Spleen (tissue), 11 donors: ENCODE measurements at regions not wholly inside any gene's neighbourhood (a gene's known extent, or its start where the extent isn't known, plus 50 kb on each side); places are given as distances from the start of the nearest gene placed in this dataset.
A peak's percentile ranks its signal among the peaks of the same experiment; 100 is the strongest.
"Not testable (repeated sequence)": the region's sequence is repeated elsewhere in the genome, so short reads cannot be mapped to it uniquely, and the experiment has no call there.

Experiments
- DNase-seq: peaks from one replicate; pipeline ENCODE4 v3.0.0-alpha.2; 2020
- H3K27ac ChIP-seq, 8 donors: fragments of 200-600 bp; sonication (generic) in 7 of 8; 1 replicate in 4 of 8; 2 replicates in 4 of 8; pipeline versions ENCODE4 v1.5.0 to v1.8.0; 2016 to 2021; ENCODE audit warnings: inconsistent platforms in 4 of 8, mild to moderate bottlenecking in 4 of 8, moderate library complexity in 1 of 8
- H3K27me3 ChIP-seq, 7 donors: fragments of 200-600 bp; sonication (generic) in 6 of 7; replicated peaks in 1 of 7; 1 replicate in 4 of 7; 2 replicates in 3 of 7; pipeline versions ENCODE4 v1.5.0 to v1.8.0; 2016 to 2021; ENCODE audit warnings: inconsistent platforms in 3 of 7, mild to moderate bottlenecking in 1 of 7
- H3K36me3 ChIP-seq, 6 donors: fragments of 200-600 bp; sonication (generic) in 5 of 6; 1 replicate in 4 of 6; 2 replicates in 2 of 6; pipeline versions ENCODE4 v1.5.0 to v1.8.0; 2016 to 2021; ENCODE audit warnings: inconsistent platforms in 2 of 6
- H3K4me1 ChIP-seq, 6 donors: fragments of 200-600 bp; sonication (generic) in 5 of 6; 1 replicate in 3 of 6; 2 replicates in 3 of 6; pipeline versions ENCODE4 v1.5.0 to v1.8.0; 2016 to 2021; ENCODE audit warnings: inconsistent platforms in 3 of 6
- H3K4me3 ChIP-seq, 8 donors: fragments of 200-600 bp; sonication (generic) in 7 of 8; 1 replicate in 4 of 8; 2 replicates in 4 of 8; pipeline versions ENCODE4 v1.5.0 to v1.8.0; 2016 to 2021; ENCODE audit warnings: inconsistent platforms in 4 of 8, mild to moderate bottlenecking in 4 of 8, moderate library complexity in 2 of 8
- H3K9me3 ChIP-seq, 8 donors: fragments of 200-600 bp; sonication (generic) in 7 of 8; 1 replicate in 4 of 8; 2 replicates in 4 of 8; pipeline versions ENCODE4 v1.5.0 to v1.8.0; 2016 to 2021; ENCODE audit warnings: inconsistent platforms in 4 of 8
- POLR2A ChIP-seq, 3 donors: fragments of 450-650 bp; IDR thresholded peaks; one replicate each; pipeline ENCODE4 v1.5.1; 2017; ENCODE audit warnings: antibody characterized with exemption in 3 of 3, mild to moderate bottlenecking in 1 of 3
- POLR2AphosphoS5 ChIP-seq, 3 donors: sonication (generic); formaldehyde crosslinking; IDR thresholded peaks; one replicate each; pipeline ENCODE4 v1.5.1; 2017; ENCODE audit warnings: antibody characterized with exemption in 3 of 3
- WGBS, 5 donors: extraction: QIAGEN DNeasy Blood & Tissue Kit in 3 of 5; methylation state at CpG; one replicate each; pipeline versions ENCODE4 v1.1.5 to v1.1.7; 2013 to 2018; 5-methylcytosine and 5-hydroxymethylcytosine counted together
- intact Hi-C: fragments of 100-400 bp; cut with DNase I; formaldehyde crosslinking; loops from one replicate; pipeline ENCODE4 v1.15.0; 2023; ENCODE audit warnings: low total_unique reads
- TF ChIP-seq, protein P1 (sequence below), 11 experiments: fragments of 200-600 bp in 7 of 11; fragments of 450-650 bp in 4 of 11; sonication (generic) in 4 of 11; IDR thresholded peaks in 8 of 11; conservative IDR thresholded peaks in 3 of 11; 1 replicate in 7 of 11; 2 replicates in 4 of 11; pipeline versions ENCODE4 v1.4.0 to v1.8.0; 2016 to 2021; ENCODE audit warnings: antibody characterized with exemption in 11 of 11, inconsistent platforms in 4 of 11, mild to moderate bottlenecking in 1 of 11
- donor health status: healthy with polysubstance abuse.
- donor health status: DM: no; HTN: no; CAD: no; lungs with moderate emphysema.
- donor health status: DM: no; HTN: no; CAD: no.
- donor health status: Bipolar disorder and iron deficiency.
- donor health status: healthy.
- donor health status: DM: no; HTN: no; CAD: no.
- donor health status: DM: yes; HTN: yes; CAD: no.

DNA sequence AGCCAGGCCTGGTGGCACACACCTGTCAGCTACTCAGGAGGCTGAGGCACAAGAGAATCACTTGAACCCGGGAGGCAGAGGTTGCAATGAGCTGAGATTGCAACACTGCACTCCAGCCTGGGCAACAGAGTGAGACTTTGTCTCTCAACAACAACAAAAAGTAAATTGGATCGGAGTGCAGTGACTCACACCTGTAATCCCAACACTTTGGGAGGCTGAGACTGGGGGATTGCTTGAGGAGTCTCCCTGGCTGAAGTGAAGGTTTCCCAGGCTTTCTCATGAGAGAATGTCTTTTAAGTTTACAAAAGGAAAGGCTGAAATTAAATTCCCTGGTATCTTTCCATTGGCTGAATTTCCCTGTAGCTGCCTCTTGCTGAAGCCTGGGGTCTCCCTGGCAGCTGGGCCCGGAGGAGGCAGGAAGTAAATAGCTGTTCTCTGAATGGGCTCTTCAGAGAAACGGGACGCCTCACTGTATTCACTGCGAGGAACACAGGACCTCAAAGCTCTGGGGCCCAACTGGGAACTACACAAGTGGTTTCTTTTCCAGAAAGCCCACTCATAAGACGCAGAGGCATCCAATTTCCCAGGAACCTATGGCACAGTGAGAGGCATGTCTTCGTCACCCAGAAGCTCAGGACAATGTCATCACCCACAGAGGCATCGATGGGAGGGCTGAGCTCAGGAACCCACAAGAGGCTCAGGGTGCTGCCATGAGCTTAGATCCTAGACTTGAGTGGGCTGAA, 77.4 kb upstream of the SMURF2 start:
- intact Hi-C loops = no loop called here
- 63 to 75% (median 73%) methylated on average over 9 of the region's 9 CpGs for WGBS, 5 donors
- Histone ChIP-seq H3K4me3 (no peak overlapping the region), H3K36me3 (no peaks in the 10 kb centered on the region), H3K4me1 (peaks cover 10 to 50% (median 31%) of the 10 kb centered on the region in 6 donors), H3K27me3 (no peaks in the 10 kb centered on the region), H3K9me3 (no peaks in the 10 kb centered on the region), H3K27ac (peak overlapping the region in 7 of 8 donors; percentile 52 to 81 (median 69))
- no peak for DNase-seq
- TF ChIP-seq, protein P1, sequence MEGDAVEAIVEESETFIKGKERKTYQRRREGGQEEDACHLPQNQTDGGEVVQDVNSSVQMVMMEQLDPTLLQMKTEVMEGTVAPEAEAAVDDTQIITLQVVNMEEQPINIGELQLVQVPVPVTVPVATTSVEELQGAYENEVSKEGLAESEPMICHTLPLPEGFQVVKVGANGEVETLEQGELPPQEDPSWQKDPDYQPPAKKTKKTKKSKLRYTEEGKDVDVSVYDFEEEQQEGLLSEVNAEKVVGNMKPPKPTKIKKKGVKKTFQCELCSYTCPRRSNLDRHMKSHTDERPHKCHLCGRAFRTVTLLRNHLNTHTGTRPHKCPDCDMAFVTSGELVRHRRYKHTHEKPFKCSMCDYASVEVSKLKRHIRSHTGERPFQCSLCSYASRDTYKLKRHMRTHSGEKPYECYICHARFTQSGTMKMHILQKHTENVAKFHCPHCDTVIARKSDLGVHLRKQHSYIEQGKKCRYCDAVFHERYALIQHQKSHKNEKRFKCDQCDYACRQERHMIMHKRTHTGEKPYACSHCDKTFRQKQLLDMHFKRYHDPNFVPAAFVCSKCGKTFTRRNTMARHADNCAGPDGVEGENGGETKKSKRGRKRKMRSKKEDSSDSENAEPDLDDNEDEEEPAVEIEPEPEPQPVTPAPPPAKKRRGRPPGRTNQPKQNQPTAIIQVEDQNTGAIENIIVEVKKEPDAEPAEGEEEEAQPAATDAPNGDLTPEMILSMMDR (IDR thresholded peaks at IDR 0.05 in 8 of 11, conservative IDR thresholded peaks at IDR 0.05 in 3 of 11) = no peak
- TF ChIP-seq POLR2A (IDR thresholded peaks at IDR 0.05) (no peak), POLR2AphosphoS5 (IDR thresholded peaks at IDR 0.05) (no peak)

DNA sequence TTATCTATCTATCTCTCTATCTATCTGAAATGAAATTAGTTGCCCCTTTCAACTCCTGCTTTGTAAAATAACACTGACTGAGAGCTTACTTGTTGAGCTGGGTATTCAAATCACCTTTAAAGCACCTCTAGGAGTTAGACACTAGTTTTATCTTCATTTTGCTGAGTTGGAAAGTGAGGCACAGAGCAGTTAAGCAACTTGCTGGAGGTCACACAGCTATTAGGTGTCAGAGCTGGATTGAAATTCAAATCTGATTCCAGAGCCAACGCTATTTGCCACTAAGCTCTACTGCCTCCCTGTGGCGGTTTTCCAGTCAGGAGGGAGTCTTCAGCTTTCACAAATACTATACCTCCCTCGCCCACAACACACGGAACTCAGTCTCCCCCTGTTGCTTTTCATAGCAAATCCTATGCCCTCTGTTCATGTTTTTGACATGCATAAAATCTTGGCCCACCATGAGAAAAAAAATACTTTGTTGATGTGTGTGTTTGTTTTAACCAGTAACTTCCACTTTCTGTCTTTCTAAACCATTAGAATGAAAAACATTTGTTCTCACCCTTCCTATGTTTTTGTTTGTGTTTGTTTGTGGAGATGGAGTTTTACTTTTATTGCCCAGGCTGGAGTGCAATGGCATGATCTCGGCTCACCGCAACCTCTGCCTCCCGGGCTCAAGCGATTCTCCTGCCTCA, 74.8 kb upstream of the SMURF2 start:
- TF ChIP-seq POLR2A (IDR thresholded peaks at IDR 0.05) = no peak
- TF ChIP-seq, protein P1 (IDR thresholded peaks at IDR 0.05 in 8 of 11, conservative IDR thresholded peaks at IDR 0.05 in 3 of 11) = peak; percentile 33 to 74 (median 62)
- peak in 1 of 3 donors; percentile 27 for TF ChIP-seq POLR2AphosphoS5 (IDR thresholded peaks at IDR 0.05)
- intact Hi-C loops = no loop called here
- Histone ChIP-seq H3K4me1 (peaks cover 10 to 41% (median 26%) of the 10 kb centered on the region in 6 donors), H3K27me3 (no peaks in the 10 kb centered on the region), H3K27ac (no peak overlapping the region), H3K9me3 (no peaks in the 10 kb centered on the region), H3K4me3 (no peak overlapping the region), H3K36me3 (no peaks in the 10 kb centered on the region)
- no peak for DNase-seq
- 50 to 62% (median 55%) methylated on average over 8 of the region's 8 CpGs for WGBS, 5 donors

GRCh38 chr17:64732336-64733006, 70.4 kb upstream of the SMURF2 start:
- Histone ChIP-seq H3K4me1 (peaks cover 0 to 21% (median 13%) of the 10 kb centered on the region in 6 donors), H3K9me3 (no peaks in the 10 kb centered on the region), H3K27me3 (no peaks in the 10 kb centered on the region), H3K36me3 (no peaks in the 10 kb centered on the region), H3K4me3 (no peak overlapping the region), H3K27ac (peak overlapping the region in 4 of 8 donors; percentile 37 to 55 (median 48))
- TF ChIP-seq POLR2A (IDR thresholded peaks at IDR 0.05) (no peak), POLR2AphosphoS5 (IDR thresholded peaks at IDR 0.05) (peak; percentile 37 to 62 (median 50))
- TF ChIP-seq, protein P1 (IDR thresholded peaks at IDR 0.05 in 8 of 11, conservative IDR thresholded peaks at IDR 0.05 in 3 of 11) = no peak
- intact Hi-C loops = no loop called here
- WGBS, 5 donors = 73 to 82% (median 74%) methylated on average over 10 to 12 of the region's 12 CpGs
- no peak for DNase-seq

- intact Hi-C loops = not testable (repeated sequence)
Observed at GRCh38 chr17:64730023-64730422, 67.9 kb upstream of the SMURF2 start.

More at GRCh38 chr17:64730023-64730422, 67.9 kb upstream of the SMURF2 start:
- not testable (repeated sequence) for DNase-seq, H3K9me3 ChIP-seq, H3K4me3 ChIP-seq, H3K27me3 ChIP-seq, H3K27ac ChIP-seq, H3K36me3 ChIP-seq
- H3K4me1 ChIP-seq = peaks cover 0 to 20% (median 5%) of the 10 kb centered on the region in 6 donors
- WGBS, 5 donors = 90 to 96% (median 94%) methylated on average over 6 of the region's 6 CpGs
